CD4-positive, alpha-beta T cell treated with Interleukin-10 for 1 hour (primary cell): ENCODE measurements at regions not wholly inside any gene's neighbourhood (a gene's known extent, or its start where the extent isn't known, plus 50 kb on each side); places are given as distances from the start of the nearest gene placed in this dataset.
"Not testable (repeated sequence)": the region's sequence is repeated elsewhere in the genome, so short reads cannot be mapped to it uniquely, and the experiment has no call there.

Experiments used
- DNase-seq: peaks from one replicate; pipeline ENCODE4 v3.0.0-alpha.2; 2020

DNA sequence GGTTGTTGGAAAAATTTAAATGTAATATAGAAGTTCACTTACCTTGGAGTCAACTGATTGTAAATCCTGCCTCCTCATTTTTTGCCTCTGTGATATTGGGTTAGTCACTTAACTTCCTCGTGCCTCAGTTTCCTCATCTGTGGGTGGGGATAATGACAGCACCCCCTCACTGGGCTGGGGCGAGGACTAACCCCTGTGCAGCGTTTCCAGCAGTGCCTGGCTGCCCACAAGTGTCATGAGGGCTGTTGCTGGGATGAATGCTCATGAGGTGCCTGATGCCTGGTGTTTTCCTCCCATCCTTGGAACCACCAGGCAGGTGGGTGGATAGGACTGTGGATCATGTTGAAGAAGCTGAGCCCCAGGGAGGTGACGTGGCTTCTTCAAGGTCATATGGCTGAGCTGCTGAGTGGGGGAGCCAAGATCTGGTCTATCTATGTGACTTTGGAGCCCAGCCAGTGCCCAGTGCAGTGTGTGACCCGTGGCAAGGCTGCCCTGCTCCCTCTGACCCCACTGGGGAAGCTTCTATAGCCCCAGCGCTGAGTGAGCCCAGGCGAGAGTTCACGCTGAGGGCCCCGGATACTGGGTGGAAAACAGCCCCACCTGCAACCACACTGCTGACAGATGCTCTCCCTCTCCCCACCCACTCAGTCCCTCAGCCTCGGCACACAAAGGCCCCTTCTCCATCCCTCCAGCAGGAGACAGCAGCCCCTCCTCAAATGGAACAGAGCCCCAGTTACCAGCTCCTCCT, 446.0 kb downstream of the PTPRU start:
- no peak for DNase-seq

DNA sequence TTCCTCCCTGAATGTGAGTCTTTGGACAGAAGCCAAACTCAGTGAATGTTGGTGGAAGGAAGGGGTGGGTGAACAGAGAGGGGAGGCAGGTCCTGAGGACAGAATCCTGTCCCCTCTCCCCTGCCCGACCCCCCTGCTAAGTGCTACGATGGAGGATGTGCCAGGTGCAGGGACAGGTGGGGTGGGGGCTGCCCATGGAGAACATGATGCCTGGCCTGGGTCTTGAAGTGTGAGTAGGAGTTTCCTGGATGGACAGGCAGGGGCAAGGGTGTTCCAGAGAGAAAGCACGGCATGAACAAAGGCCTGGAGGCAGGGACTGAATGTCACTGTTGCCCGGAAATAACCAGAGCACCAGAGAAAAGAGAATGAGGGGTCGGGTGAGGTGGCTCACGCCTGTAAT, 445.1 kb downstream of the PTPRU start:
- DNase-seq = not testable (repeated sequence)

DNA sequence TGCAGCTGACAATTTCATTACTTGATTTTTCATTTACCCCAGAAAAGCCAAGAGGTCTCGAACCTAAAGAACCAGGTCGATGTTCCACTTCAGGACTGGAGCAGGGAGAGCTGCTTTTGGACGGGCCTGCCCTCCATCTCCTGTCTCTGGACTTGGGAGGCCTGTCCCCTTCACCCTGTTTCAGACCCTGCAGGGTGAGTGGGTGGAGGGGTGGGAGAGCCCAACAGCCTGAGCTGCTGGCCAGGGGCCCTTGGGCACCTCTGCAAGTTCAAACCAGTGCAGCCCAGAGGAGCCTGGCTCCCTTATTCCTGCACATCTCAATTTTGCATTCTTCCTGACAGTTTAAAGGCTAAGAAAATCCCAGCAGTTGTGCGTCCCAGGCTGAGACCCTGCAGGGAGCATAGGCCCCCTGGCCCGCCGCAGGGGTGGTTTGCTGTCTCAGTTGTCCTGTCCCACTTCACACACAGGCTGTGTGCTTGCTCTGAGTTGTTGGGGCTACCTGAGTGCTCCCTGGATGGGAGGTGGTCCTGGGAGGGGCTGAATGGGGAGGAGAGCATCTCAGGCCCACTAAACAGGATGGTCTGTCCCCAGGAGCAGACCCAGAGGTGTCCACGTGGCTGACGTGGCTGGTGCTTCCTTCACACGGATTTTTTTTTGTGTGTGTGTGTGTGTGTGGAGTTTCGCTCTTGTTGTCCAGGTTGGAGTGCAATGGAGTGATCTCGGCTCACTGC, 443.7 kb downstream of the PTPRU start:
- DNase-seq = no peak

DNA sequence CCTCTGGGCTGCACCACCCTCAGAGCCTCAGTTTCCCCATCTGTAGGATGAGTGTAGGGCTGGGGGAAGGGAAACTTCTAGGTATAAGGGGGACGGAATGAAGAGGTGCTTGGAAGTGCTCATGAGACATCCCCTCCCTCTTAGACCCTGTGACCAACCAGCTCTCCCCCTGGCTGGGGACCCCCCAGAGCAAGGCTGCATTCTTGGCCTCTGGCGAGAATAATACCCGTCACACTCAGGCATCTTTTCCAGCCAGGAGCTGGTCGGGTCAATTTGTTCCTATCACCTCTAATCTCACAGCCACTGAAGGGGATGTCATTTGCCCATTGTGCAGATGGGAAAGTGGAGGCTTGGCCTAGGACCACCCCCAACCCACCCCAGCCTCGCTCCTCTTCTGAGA, 443.0 kb downstream of the PTPRU start:
- DNase-seq = no peak

DNA sequence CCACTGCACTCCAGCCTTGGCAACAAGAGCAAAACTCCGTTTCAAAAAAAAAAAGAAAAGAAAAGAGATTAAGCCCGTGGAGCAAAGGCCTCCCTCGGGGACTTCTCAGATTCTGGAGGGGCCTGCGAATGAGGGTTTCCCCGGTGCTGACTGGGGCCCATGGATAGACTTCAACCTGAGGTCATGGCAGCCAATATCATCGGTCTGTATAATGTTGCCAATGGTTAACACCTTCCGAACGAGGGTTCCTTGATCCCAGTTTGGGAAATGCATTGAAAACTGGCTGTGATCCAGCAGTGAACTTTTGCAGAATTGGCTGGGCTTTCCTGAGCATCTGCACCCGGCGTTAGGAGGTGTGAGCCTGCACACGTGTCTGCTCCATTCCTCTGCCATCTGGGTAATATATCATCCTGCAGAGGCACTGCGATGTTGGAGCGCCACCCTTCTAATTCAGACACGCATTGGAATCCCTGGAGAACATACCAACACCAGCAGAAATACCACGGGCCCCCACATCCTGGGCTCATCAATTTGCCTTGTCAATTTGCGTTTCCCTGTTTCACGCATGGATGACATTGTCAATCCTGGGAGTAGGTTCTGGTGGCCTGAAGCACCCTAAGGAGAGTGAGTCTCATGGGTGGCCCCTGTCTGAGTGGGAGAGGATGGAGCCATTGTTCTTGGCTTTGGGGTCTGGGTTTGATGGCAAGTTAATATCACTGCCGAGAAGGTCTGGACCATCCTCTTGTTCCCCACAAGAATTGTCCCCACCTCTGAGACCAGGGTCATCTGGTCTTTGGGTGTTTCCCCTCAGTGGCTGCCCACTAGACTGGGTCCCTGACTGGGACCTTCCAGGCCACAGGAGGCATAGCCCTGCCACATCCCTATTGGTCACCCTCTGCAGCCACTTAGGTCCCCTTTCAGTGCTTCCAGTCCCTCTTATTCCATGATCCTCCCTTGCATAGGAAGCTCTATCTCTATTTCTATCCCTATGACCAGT, 441.0 kb downstream of the PTPRU start:
- DNase-seq = no peak

DNA sequence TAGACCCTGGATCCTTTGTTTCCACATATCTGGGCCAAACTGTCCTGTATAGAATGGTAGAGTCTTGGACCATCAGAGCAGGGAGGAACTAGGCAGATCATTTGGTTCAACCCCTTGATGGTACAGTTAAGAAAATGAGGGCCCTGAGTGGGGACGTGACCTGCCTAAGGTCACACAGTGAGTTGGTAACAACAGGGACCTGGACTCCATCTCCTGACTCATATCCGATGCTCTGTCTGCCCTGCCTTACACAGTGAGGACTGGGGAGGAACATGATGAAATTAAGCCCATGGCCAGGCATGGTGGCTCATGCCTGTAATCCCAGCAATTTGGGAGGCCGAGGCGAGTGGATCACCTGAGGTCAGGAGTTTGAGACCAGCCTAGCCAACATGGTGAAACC, 440.2 kb downstream of the PTPRU start:
- DNase-seq = no peak

DNA sequence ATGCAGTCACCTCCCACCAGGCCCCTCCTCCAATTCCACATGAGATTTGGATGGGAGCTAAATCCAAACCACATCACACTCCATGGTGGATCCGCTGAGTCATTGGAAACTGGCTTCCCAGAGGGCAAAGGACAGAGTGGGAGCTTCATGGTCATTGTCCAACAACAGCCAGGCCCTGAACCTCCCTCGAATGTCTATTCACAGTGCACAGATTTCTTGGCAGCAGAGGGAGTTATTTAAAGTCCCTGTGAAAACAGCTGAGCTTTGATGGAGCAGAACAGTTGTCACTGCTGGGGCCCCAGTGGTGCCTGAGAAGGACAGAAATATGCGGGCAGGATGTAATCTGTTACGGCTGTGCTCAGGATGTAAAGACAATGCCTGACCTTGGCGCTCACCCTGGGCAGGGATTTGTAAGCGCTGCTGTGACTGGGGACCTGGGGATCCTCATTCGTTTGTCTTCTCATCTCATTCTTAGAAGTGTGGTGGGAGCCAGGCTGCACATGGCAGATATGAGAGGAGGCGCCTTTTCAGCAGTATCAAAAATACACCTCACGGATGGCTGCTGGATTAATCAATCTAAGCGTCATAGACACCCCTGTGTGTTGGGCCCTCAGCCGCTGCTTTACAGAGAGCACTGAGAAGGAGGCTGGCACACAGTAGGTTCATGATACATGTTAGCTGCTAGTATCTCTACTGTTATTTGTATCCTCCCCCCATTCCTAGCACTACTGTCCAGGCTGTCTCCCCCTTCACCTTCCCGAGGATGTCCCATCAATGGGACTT, 439.4 kb downstream of the PTPRU start:
- DNase-seq = no peak

DNA sequence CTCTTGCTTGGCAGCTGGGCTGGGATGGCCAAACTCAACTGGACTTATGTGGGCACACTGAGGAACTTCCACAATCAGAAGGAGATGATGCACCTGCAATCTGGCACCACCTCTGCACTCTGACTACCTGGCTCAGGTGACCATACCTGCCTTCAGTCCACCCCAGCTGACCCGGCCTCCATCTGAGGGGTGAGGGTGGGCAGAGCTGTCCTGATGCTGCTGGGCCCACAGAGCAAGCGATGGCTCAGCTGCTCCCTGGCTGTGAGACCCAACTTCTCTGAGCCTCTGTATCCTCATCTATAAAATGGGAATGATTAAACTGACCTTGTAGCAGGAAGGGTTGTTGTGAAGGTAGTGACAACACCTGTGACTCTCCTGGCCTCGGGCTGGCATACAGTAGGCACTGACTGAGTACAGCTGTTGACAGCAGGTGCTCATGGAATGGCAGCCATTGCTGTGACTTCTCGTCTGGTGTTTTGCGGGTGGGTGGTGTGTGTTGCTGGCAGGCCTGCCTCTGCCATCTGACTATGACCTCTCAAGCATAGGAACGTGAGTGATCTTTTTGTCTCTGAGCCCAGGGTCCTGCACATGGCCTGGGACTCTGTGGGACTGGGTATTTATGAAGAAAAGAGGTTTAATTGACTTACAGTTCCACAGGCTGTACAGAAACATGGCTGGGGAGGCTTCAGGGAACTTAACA, 438.5 kb downstream of the PTPRU start:
- DNase-seq = no peak

DNA sequence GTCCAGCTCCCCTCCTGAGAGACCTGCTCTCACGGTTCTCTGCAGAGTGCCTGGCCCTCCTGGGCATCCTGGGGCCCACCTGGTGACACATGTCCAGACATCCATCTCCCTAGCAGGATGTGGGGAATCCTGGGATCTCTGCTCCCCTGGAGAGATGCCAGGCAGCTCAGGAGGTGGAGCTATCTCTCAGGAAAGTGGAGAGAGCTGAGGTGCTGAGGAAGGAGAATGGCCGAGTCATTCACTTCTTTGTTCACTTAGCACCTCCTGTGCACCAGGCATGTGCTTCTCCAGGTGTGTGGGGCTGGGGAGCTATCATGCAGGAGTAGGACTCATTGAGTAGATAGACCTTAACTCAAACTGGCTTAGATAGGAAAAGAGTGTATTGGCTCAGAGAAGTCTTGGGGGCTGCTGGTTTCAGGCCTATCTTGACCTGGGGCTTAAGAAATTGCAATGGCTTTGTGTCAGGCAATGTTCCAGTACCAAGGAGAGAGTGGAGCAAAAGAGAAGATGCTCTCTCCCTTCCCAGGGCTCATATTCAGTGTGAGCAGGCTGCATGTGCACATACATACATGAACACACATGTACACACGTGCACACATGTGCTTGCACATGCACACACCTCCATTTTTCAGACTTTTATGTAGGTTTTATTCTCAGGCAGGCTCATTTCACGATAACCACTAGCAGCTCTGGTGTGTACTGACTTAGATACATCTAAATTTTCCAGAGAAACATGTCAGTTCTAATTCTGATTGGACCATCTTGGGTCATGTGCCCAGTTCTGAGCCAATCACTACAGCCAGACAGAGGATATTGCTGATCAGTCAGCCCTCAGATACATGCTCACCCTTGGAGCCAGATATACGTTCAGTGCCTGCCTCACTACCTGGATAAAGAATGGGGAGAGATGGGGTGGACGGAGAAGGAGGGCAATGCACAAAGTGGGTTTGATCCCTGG, 437.6 kb downstream of the PTPRU start:
- no peak for DNase-seq

DNA sequence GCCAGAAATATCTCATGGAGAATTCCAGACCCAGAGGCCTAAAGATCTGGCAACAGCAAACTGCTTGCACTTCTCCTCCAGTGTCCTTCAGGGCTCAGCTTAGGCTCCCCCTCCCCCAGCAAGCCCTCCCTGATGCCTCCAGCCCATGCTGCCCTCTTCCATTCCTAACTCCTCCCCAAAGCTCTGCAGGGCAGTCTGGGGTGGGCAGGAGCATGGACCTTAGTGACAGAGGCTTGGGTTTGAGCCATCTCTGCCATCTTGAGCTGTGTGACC, 436.8 kb downstream of the PTPRU start:
- no peak for DNase-seq

DNA sequence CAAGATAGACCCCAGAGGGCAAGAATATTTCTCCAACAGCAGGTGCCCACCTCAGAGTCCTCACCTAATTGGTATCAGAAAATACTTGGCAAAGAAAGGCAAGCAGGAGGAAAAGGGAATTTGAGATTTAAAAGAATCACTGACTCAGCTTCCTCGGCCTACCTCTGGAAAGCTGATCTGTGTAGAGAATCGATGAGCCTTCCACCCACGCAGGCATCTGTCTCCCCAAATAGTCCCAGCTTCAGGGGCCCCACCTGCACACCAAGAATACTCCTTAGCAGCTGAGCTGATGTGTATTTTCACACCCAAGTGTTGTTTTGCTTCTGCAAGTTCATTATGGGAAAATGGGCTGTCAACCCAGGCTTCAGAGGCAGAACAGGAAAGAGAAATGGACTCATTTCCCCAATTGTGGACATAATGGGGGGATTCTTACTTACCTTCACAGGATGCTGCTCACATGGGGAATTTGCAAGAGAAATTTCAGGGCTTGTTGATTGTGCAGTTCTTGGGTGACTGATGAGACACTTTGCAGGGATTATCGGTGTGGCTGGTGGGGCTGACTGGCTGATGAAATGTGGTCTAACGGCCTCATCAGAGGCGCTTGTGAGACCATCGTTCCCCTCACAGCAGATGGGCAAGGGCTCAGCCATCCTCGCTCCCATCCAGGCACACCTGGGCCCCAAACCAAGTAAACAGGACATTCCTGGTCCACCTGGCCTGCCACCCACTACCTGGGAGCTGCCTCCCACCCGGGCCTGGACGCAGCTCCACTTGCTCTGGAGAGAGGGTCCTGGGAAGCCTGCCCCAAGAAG, 436.3 kb downstream of the PTPRU start:
- no peak for DNase-seq

DNA sequence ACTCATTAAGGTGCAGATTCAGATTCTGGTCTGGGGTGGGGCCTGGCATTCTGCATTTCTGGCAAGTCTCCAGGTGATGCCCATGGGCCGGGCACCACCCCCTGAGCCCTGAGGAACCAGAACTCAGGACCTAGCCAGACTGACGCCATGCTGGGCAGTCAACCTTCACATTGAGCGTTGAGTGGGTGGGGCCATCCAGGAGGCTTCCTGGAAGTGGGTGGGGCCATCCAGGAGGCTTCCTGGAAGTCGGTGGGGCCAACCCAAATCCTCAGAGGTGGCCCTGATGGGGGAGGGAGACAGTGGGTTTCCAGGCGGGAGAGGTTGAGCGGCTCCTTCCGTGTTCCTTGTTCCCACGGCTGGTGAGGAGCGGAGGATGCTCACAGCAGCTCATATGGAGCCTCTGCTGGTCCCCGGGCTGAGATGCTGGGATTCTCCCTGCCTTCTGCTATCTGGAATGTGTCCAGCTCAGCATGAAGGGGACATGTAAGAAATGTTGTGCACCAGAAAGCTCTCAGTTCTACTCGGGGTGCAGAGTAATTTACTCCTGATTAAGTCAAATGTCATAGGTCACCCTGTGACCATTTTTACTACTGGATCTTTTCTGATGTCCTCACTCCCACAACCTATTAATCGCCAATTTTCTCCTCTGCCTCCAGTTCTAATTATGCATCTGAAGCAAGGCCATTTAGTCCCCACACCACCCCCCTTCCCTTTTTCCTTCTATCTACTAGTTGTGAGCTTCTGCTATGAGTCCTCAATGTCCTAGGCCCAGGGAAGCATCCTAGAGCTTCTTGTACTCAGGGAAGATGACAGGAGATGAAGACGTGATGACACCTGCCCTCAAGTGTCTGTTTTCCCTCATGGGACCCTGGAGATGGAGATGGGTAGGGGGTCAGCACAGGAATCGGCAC, 435.4 kb downstream of the PTPRU start:
- no peak for DNase-seq

DNA sequence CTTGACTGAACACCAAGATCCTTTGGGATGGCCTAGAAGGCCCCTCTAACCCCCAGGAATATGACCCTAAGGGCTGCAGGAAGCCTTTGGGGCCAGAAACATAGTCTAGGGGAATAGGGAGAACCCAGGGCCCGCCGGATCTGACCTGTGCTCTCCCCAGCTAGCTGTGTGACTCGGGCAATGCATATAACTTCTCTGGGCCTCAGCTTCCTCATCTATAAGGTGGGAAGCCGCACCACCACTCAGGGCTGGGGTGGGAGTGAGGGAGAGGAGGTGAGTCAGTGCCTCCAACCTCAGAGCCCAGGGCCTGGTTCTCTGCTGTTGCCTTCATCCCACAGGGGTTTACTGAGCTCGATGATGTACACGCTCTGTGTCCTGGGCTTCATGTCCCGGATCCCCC, 434.4 kb downstream of the PTPRU start:
- DNase-seq = no peak

DNA sequence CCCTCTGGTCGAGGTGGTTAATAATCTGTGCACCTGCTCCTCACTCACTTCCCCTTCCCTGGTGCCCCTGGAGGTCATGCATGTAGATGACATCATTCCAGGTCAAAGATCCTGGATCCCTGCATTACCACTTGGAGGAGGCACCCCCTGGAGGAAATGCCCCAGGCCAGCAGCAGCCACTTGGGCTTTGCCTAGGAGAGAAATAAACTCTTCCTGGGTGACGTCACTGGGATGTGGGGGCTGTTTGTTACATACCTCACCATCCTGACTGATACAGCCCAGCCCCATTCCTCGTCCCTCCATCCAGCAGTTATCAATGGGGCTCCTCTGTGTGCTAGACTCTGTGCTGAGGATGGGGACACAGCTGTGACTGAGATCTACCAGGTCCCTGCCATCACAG, 433.6 kb downstream of the PTPRU start:
- no peak for DNase-seq

DNA sequence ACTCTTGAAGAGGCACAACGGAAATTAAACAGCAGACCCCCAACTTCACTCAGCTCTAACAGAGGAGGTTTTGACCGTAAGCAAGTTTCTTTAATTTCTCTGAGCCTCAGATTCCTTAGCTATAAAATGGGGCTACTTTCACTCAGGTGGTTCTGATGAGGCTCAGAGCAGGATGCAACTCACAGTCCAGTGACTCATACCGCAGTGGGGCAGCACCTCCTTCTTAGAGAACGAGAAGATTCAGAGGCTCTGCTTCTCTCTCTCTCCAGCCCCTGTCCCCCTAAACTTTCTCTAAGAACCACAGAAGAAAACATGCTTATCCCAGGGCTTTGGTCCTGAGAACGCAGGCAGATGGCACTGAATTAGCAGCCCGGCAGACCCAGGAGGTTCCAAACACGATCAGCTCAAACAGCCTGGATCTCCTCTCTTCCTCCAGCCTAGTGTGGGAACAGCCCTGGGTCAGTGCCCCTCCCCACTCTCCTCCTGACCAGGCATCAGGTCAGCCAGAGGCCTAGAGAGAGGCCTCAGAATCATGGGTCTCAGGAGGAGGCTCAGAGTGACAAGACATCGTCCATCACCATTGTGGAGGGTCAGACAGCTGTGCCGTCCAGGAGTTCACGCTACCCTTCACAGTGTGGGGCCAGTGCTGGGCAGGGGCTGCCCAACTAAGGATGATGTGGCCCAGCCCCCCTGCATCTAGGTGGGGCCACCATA, 433.0 kb downstream of the PTPRU start:
- no peak for DNase-seq

DNA sequence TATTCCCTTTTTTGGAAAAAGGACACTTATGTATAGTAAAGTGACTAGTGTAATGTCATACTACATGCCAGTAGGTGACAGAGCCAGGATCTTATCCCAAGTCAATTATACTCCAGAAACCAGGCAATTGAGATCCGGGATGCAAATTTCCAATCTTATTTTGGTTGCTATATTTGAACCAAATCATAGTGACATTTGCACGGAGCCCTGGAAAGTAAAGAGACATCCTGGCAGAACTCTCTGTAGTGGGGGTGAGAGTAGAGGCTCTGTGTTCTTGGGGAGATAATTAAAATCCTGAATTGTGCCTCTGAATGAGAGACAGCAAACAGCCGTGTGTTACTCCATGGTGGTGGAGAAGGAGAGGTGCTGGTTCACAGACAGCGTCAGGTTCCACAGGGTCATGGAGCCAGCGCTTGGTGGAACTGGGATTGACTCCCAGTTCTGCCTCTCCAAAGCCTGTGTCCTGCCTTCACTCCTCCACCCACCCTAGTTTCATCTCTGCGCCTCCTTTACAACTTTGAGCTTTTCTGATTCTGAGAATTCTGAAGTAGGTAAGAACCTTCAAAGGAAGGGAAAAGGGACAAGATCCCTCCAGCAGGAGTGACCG, 432.3 kb downstream of the PTPRU start:
- no peak for DNase-seq

DNA sequence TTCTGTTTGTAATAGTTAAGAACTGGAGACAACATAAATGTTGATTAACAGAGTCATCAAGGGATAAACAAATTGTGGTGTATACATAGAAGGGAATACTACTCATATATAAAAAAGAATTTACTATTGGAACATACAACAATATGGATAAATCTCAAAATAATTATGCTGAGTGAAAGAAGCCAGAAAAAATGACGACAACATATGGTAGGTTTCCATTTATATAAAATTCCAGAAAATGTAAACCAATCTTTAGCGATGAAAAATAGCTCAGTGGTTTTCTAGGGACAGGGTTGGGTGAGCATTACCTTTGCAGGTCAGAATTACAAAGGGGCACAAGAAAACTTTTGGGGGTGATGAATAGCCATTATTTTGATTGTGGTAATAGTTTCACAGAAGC, 431.6 kb downstream of the PTPRU start:
- no peak for DNase-seq

DNA sequence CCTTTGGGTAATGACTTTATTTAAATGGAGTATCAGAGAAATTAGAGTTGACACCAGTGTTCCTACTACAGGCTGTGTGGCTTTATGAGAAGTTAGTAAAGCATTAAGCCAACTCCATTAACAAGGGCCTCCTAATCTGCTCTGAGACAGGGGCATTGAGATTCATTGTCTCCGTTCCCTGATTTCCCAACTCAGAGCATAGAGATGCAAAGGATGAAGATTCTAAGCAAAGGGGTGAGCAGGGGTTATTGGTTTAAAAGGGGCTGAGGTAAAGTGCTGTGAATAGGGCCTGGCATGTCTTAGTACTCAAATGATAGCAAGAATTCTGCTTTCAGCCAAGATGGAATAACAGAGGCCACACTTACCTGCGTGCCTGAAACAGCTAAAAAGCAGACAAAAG, 428.4 kb downstream of the PTPRU start:
- no peak for DNase-seq
